ENCODE measurements at regions not wholly inside any gene's neighbourhood (a gene's known extent, or its start where the extent isn't known, plus 50 kb on each side); places are given as distances from the start of the nearest gene placed in this dataset.

- DNase-seq = no peak
Measured at GRCh38 chr7:17485904-17486303, 187.5 kb downstream of the AHR start.

DNA sequence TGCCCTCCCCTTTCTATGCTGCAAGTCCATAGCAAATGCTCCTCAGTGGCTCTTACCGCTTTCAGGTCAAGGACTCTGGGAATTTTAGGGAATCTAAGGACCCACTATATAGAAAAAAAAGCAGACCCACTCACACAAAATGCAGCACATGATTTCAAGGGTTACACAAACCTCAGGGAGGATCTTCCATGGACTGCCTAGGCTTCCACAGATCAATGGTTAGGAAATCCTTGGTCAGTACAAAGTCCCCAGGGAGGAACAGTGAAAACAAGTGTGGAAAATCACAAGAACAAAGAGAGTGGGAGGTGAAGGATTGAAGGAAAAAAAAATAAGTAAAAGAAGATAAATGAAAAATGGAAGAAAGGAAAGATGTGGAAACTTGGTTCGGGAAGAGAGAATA lies 188.4 kb downstream of the AHR start:
- DNase-seq = no peak

- no peak for DNase-seq
Measured at GRCh38 chr7:17487343-17487742, 188.9 kb downstream of the AHR start.

GRCh38 chr7:17488829-17489228 lies 190.4 kb downstream of the AHR start:
- no peak for DNase-seq

DNA sequence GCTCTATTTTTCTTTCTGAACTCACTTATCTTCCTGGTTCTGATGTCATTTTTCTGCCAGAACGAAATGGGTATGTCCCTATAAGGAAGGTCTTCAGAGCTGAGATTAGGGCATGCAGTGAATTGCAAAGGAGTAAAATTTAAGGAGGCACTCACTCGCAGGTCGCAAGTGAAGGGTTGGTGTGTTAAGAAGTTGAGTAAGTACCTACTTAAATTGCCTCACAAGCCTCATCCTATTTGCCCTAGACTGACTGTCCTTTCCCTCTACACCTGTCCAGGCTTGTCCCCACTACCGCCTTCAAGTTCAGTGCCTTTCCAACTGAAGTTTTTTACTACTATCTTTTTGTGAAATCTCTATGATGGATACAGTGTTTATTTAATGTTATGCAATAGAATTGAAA lies 191.5 kb downstream of the AHR start:
- no peak for DNase-seq

- DNase-seq = no peak
Measured at GRCh38 chr7:17490825-17491224, 192.4 kb downstream of the AHR start.

DNA sequence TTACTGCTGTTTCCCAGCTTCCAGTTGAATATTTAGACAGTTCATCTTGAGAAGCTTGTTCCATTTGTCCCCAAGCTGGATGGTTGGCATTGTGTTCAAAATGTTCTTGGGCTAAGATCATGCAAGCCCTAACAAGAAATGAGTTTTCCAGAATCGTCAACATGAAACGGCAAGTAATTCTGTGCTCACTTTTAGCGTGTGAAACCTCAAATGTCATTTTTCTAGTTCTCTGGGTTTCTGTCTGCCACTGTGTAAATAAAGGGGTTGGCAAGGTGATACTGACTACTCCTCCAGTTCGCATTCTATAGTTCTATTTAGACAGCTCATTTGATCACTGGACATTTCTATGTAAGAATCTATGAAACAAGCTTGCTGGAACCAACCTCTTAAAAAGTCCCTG lies 194.0 kb downstream of the AHR start:
- no peak for DNase-seq

GRCh38 chr7:17493446-17493845 lies 195.0 kb downstream of the AHR start:
- DNase-seq = no peak

- no peak for DNase-seq
Measured at GRCh38 chr7:17495655-17496394, 197.4 kb downstream of the AHR start.

GRCh38 chr7:17497136-17497535 lies 198.7 kb downstream of the AHR start:
- DNase-seq = no peak

GRCh38 chr7:17497549-17498167 lies 199.2 kb downstream of the AHR start:
- no peak for DNase-seq

GRCh38 chr7:17498230-17498629 lies 199.8 kb downstream of the AHR start:
- no peak for DNase-seq

DNA sequence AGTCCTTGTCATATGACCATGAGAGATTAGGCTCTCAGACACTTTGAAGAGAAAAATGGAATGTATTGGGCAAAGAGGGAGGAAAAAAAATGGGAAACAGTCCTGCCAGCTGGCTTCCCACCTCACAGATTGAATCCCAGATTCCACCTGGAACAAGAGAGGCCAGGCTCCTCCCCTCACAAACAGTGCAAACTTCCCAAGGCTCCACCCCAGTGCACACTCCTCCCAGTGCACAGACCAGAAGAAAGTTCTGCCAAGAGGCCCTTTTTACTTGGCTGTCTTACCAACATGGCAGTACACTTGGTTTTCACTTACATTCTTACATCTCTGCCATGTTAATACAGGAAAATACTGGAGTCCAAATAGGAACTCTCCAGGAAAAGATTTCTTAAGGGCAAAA lies 202.3 kb downstream of the AHR start:
- DNase-seq = no peak

DNA sequence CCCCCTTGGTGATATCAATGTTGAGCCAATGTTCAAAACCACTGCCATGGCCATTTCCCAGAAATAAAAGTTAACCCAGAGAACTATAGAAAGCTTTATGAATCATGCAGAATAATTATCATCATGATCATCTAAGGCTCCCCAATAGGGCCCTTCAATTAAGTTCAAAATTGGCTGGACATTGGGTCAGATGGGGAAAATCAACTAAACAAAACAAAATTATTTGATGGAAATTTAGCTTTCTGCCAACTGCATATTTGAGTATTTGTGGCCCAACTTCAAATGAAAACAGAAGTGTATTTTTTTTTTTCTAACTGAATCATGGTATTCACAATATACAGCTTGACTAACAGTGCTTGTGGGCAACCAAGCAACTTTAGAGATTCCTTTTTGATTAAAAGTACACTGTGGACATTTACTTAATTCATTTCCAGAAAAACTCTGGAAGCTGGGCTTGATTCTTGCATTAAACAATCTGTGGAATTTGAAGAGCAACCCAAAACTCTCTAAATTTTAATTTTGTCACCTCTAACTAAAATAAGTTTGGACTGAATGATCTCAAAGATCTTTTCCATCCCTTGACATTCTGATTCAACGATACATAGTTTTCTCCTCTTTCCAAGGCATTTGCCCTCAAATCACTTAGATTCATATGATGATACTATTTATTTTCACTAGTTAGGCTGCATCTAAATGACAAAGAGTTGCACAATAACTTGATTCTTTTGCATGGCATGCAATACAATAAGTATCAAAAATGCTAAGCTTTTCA lies 203.2 kb downstream of the AHR start:
- DNase-seq = no peak

- no peak for DNase-seq
Measured at GRCh38 chr7:17502213-17503060, 204.0 kb downstream of the AHR start.

GRCh38 chr7:17506095-17506494 lies 207.6 kb downstream of the AHR start:
- no peak for DNase-seq

- no peak for DNase-seq
Measured at GRCh38 chr7:17506596-17506995, 208.1 kb downstream of the AHR start.

- DNase-seq = no peak
Measured at GRCh38 chr7:17507717-17508116, 209.3 kb downstream of the AHR start.

DNA sequence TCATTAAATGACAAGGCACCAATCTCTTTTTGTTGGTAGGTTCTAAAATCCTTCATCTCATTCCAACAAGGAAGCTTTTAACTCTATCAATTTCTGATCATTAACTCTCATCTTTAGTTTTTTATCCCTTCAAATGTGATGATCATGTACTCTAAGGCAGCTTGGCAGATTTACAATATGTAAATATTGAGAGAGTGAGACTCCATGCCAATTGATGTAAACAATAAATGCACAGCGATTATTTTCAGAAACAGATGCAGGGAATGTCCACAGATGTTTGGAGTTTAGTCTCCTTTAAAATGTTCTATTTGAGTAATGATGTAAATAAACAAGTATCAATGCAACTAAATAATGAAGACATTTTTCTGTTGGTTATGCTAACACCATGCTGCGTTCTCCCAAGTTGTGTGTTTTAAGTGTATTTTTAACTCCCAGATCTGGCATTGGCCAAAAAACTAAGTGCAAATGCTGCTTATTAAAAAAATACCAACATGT lies 213.8 kb downstream of the AHR start:
- DNase-seq = no peak

GRCh38 chr7:17516771-17517170 lies 218.3 kb downstream of the AHR start:
- DNase-seq = no peak

DNA sequence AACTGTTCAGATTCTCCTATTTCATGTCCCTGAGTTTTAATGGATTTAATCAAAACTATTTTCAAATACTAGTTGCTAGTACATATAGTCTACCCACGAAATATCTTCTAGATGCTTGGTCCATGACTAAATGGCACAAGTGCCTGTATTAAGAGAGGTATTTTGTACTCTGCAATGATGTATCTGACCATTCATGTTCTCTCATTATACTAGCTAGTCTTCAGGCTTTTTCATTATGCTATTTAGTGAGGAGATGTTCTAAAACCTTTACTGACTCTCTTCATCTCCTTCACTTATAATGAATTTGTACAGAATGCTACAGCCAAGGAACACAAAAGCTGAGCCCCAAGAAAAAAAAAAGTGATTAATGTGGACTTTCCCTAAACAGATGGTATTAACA lies 222.5 kb downstream of the AHR start:
- no peak for DNase-seq

DNA sequence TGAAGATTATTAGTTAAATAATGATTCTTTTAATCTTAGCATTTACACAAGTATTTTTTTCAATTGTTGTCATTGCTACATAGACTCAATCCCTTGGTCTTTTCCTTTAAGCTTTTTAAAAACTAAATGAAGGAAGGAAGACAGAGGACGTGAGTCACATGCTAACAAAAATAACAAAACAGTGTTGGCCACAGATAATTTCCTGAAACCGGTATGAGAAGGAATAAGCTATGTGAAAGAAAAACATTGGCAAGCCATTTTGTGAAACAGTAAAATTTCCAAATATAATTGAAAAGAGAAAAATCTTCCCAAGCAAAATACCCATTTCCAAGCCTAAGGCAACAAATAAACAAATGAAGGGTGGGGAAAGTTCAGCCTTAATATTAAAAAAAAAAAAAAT lies 223.0 kb downstream of the AHR start:
- no peak for DNase-seq

Data from CD4-positive, alpha-beta T cell treated with Interleukin-4 for 4 hours (primary cell).